ENCODE measurements at regions not wholly inside any gene's neighbourhood (a gene's known extent, or its start where the extent isn't known, plus 50 kb on each side); places are given as distances from the start of the nearest gene placed in this dataset.

DNA sequence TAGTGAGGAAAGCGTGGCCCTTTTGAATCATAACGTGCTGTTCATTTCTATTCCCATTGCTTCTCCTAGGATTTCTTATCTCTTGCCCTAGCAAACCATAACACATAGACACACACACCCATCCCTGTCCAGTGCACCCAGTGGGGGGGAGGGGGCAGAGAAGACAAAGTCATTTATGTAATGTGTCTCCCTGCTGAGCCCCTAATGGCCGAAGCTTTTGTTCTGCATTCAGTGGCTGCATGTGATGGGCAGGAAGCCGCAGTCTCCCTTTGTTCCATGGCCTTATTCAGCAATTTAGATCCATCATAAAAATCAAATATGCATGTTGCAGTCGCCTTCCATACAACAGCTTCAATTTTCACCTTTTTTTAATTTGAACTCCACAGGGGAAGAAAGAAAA lies 325.4 kb downstream of the ZFHX3 start:
- TF ChIP-seq EZH2 (IDR thresholded peaks at IDR 0.05; ENCODE audit: borderline replicate concordance, low read length) = no peak
- TF ChIP-seq, protein P1, sequence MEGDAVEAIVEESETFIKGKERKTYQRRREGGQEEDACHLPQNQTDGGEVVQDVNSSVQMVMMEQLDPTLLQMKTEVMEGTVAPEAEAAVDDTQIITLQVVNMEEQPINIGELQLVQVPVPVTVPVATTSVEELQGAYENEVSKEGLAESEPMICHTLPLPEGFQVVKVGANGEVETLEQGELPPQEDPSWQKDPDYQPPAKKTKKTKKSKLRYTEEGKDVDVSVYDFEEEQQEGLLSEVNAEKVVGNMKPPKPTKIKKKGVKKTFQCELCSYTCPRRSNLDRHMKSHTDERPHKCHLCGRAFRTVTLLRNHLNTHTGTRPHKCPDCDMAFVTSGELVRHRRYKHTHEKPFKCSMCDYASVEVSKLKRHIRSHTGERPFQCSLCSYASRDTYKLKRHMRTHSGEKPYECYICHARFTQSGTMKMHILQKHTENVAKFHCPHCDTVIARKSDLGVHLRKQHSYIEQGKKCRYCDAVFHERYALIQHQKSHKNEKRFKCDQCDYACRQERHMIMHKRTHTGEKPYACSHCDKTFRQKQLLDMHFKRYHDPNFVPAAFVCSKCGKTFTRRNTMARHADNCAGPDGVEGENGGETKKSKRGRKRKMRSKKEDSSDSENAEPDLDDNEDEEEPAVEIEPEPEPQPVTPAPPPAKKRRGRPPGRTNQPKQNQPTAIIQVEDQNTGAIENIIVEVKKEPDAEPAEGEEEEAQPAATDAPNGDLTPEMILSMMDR (IDR thresholded peaks at IDR 0.05; ENCODE audit: low read length) = no peak

Data from OCI-LY1 (cell line).